Endodermal cell (in vitro differentiated cells): ENCODE measurements at regions not wholly inside any gene's neighbourhood (a gene's known extent, or its start where the extent isn't known, plus 50 kb on each side); places are given as distances from the start of the nearest gene placed in this dataset.

Source experiments
- DNase-seq: peaks from one replicate; pipeline ENCODE4 v3.0.0-alpha.2; 2017
- H3K27ac ChIP-seq: 2 replicates; pipeline ENCODE4 v1.5.1; 2013; ENCODE audit warnings: mild to moderate bottlenecking, low read depth, low read length, moderate library complexity
- H3K27me3 ChIP-seq: 2 replicates; pipeline ENCODE4 v1.6.1; 2013; ENCODE audit warnings: mild to moderate bottlenecking, low read length, moderate library complexity; ENCODE audit not compliant: insufficient read depth, control insufficient read depth, poor library complexity, severe bottlenecking
- H3K36me3 ChIP-seq: 2 replicates; pipeline ENCODE4 v1.7.0; 2013; ENCODE audit warnings: mild to moderate bottlenecking, low read length, moderate library complexity; ENCODE audit not compliant: control insufficient read depth, insufficient read depth
- H3K4me1 ChIP-seq: one replicate; pipeline ENCODE4 v1.7.0; 2013; ENCODE audit warnings: low read length; ENCODE audit not compliant: control insufficient read depth, insufficient read depth
- H3K4me3 ChIP-seq: 2 replicates; pipeline ENCODE4 v1.5.1; 2013; ENCODE audit warnings: mild to moderate bottlenecking, low read length, moderate library complexity
- H3K9ac ChIP-seq: 2 replicates; pipeline ENCODE4 v1.6.1; 2013; ENCODE audit warnings: mild to moderate bottlenecking, low read length, moderate library complexity; ENCODE audit not compliant: poor library complexity, severe bottlenecking; ENCODE audit errors: extremely low read depth
- H3K9me3 ChIP-seq: 2 replicates; pipeline ENCODE4 v1.6.1; 2013; ENCODE audit warnings: mild to moderate bottlenecking, low read length, moderate library complexity; ENCODE audit not compliant: control insufficient read depth
- H3K27ac Mint-ChIP-seq: 2 replicates; pipeline ENCODE4 v1.8.0; 2020; ENCODE audit warnings: mixed read lengths
- H3K27me3 Mint-ChIP-seq: 2 replicates; pipeline ENCODE4 v1.8.0; 2021; ENCODE audit warnings: mild to moderate bottlenecking, mixed read lengths; ENCODE audit not compliant: insufficient read depth
- H3K36me3 Mint-ChIP-seq: 2 replicates; pipeline ENCODE4 v1.8.0; 2020; ENCODE audit warnings: low read depth, mixed read lengths
- H3K4me1 Mint-ChIP-seq: 2 replicates; pipeline ENCODE4 v1.8.0; 2020; ENCODE audit warnings: mixed read lengths
- H3K4me3 Mint-ChIP-seq: 2 replicates; pipeline ENCODE4 v1.8.0; 2020; ENCODE audit warnings: mild to moderate bottlenecking, moderate library complexity, mixed read lengths
- H3K9me3 Mint-ChIP-seq: 2 replicates; pipeline ENCODE4 v1.8.0; 2020; ENCODE audit warnings: mild to moderate bottlenecking, mixed read lengths
- CTCF ChIP-seq: fragments of 200-600 bp; sonication (generic); conservative IDR thresholded peaks from 2 replicates; pipeline ENCODE4 v1.5.0; 2021; ENCODE audit warnings: antibody characterized with exemption, mild to moderate bottlenecking
- WGBS, 2 experiments: methylation state at CpG; one replicate each; pipeline versions ENCODE4 v1.1.5 to v1.1.7; 2013; ENCODE audit warnings: missing lambda C conversion rate in 2 of 2, mixed read lengths in 1 of 2; ENCODE audit not compliant: insufficient coverage in 1 of 2, insufficient read length in 1 of 2; 5-methylcytosine and 5-hydroxymethylcytosine counted together

- H3K9me3 Mint-ChIP-seq, result no peaks in the 10 kb centered on the region
- peaks cover 78% of the 10 kb centered on the region for H3K27me3 ChIP-seq
- no peak overlapping the region for H3K4me3 ChIP-seq
- TF ChIP-seq CTCF, result no peak
- H3K27ac ChIP-seq, result no peak overlapping the region
- WGBS, 2 experiments, result 85 to 86% methylated on average over 5 to 8 of the region's 8 CpGs
- H3K9ac ChIP-seq, result no peak overlapping the region
- DNase-seq, result no peak
- H3K27ac Mint-ChIP-seq, result no peak overlapping the region
- H3K4me3 Mint-ChIP-seq, result no peak overlapping the region
- no peaks in the 10 kb centered on the region for H3K36me3 Mint-ChIP-seq
- no peaks in the 10 kb centered on the region for H3K9me3 ChIP-seq
- peaks cover 74% of the 10 kb centered on the region for H3K27me3 Mint-ChIP-seq
- no peaks in the 10 kb centered on the region for H3K36me3 ChIP-seq
- no peaks in the 10 kb centered on the region for H3K4me1 ChIP-seq
- no peaks in the 10 kb centered on the region for H3K4me1 Mint-ChIP-seq
These were observed 261.4 kb upstream of the KLF4 start for GRCh38 chr9:107750741-107751566.

GRCh38 chr9:107749787-107750444 lies 260.3 kb upstream of the KLF4 start:
- no peak overlapping the region for H3K27ac ChIP-seq
- peaks cover 75% of the 10 kb centered on the region for H3K27me3 ChIP-seq
- no peak overlapping the region for H3K4me3 Mint-ChIP-seq
- H3K36me3 ChIP-seq, result no peaks in the 10 kb centered on the region
- H3K9me3 ChIP-seq, result no peaks in the 10 kb centered on the region
- no peaks in the 10 kb centered on the region for H3K36me3 Mint-ChIP-seq
- no peak overlapping the region for H3K4me3 ChIP-seq
- 90 to 100% methylated on average over 3 to 5 of the region's 5 CpGs for WGBS, 2 experiments
- H3K4me1 Mint-ChIP-seq, result no peaks in the 10 kb centered on the region
- H3K27me3 Mint-ChIP-seq, result peaks cover 75% of the 10 kb centered on the region
- no peaks in the 10 kb centered on the region for H3K9me3 Mint-ChIP-seq
- H3K9ac ChIP-seq, result no peak overlapping the region
- H3K4me1 ChIP-seq, result no peaks in the 10 kb centered on the region
- TF ChIP-seq CTCF, result no peak
- H3K27ac Mint-ChIP-seq, result no peak overlapping the region
- DNase-seq, result peak; percentile 77

- Histone ChIP-seq H3K9ac (no peak overlapping the region), H3K4me3 (no peak overlapping the region), H3K27ac (no peak overlapping the region), H3K4me1 (no peaks in the 10 kb centered on the region), H3K9me3 (no peaks in the 10 kb centered on the region), H3K27me3 (peaks cover 65% of the 10 kb centered on the region), H3K36me3 (no peaks in the 10 kb centered on the region)
- Mint-ChIP-seq H3K36me3 (no peaks in the 10 kb centered on the region), H3K27me3 (peaks cover 71% of the 10 kb centered on the region), H3K4me1 (no peaks in the 10 kb centered on the region), H3K27ac (no peak overlapping the region), H3K4me3 (no peak overlapping the region), H3K9me3 (no peaks in the 10 kb centered on the region)
- TF ChIP-seq CTCF, result no peak
- WGBS, 2 experiments, result 83 to 94% methylated on average over 1 to 2 of the region's 2 CpGs
- DNase-seq, result no peak
These were observed 255.3 kb upstream of the KLF4 start for GRCh38 chr9:107744873-107745272.
